ENCODE measurements at regions not wholly inside any gene's neighbourhood (a gene's known extent, or its start where the extent isn't known, plus 50 kb on each side); places are given as distances from the start of the nearest gene placed in this dataset.

DNA sequence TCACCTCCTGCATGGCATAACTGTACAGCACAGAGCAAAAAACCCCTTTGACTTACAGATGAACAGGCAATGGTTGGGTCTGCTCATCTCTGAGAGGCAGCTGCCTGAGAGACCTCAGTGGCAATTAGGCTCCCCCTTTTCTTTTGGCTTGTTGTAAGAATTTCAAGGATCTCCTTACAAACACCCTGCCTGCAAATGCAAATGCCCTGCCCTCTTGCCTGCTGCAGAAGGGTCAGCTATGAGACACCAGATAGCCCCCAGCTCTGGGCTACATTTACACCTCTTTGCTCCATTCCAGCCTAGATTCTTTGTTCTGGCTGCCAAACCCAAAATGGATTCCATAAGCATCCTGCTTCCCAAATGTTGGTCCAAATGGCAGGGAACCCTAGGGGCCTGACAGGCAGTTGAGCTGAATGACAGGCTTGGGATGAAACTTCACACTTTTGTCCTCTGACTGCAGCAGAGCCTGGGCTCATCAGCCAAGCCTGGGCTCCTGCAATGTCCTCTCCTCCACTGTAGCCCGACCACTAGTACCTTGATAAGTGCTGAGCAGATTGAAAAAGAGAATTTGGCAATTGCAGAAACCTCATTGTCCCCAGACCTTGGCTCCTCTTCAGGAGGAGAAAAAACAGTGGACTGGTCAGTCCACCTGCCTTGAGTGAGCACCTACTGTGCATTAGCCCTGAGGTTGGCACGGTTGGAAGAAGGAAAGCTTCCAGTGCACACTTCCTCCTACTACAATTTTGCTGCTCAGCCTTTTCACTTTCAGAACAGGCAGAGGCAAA, 678.3 kb downstream of the BCL11A start:
- Histone ChIP-seq H3K9me3 (ENCODE audit: control insufficient read depth in 2 of 2, insufficient read depth in 1 of 2, low read length in 1 of 2) (no peaks in the 10 kb centered on the region), H3K27me3 (ENCODE audit: control insufficient read depth in 2 of 2, insufficient read depth in 1 of 2, low read length in 1 of 2) (no peaks in the 10 kb centered on the region), H3K4me1 (ENCODE audit: control insufficient read depth in 2 of 2, insufficient read depth in 2 of 2, low read length in 2 of 2) (peaks cover 9 to 21% of the 10 kb centered on the region in 2 donors), H3K27ac (ENCODE audit: low read depth in 1 of 2, low read length in 1 of 2) (no peak overlapping the region), H3K36me3 (ENCODE audit: control insufficient read depth in 2 of 2, insufficient read depth in 2 of 2, low read length in 1 of 2) (no peaks in the 10 kb centered on the region), H3K4me3 (ENCODE audit: low read length in 2 of 2) (no peak overlapping the region)
- DNase-seq (ENCODE audit: low read depth in 6 of 9, low spot score in 9 of 9): no peak
- 73% methylated on average over 2 of the region's 2 CpGs for WGBS

- Histone ChIP-seq H3K27ac (ENCODE audit: low read depth in 1 of 2, low read length in 1 of 2) (no peak overlapping the region), H3K36me3 (ENCODE audit: control insufficient read depth in 2 of 2, insufficient read depth in 2 of 2, low read length in 1 of 2) (no peaks in the 10 kb centered on the region), H3K9me3 (ENCODE audit: control insufficient read depth in 2 of 2, insufficient read depth in 1 of 2, low read length in 1 of 2) (no peaks in the 10 kb centered on the region), H3K27me3 (ENCODE audit: control insufficient read depth in 2 of 2, insufficient read depth in 1 of 2, low read length in 1 of 2) (no peaks in the 10 kb centered on the region), H3K4me3 (ENCODE audit: low read length in 2 of 2) (no peak overlapping the region), H3K4me1 (ENCODE audit: control insufficient read depth in 2 of 2, insufficient read depth in 2 of 2, low read length in 2 of 2) (peaks cover 9 to 21% of the 10 kb centered on the region in 2 donors)
- no peak for DNase-seq (ENCODE audit: low read depth in 6 of 9, low spot score in 9 of 9)
- 95% methylated on average over 7 of the region's 7 CpGs for WGBS
Observed at GRCh38 chr2:59874361-59874760, 679.1 kb downstream of the BCL11A start.

- Histone ChIP-seq H3K4me1 (ENCODE audit: control insufficient read depth in 2 of 2, insufficient read depth in 2 of 2, low read length in 2 of 2) (peaks cover 9 to 21% of the 10 kb centered on the region in 2 donors), H3K27ac (ENCODE audit: low read depth in 1 of 2, low read length in 1 of 2) (no peak overlapping the region), H3K9me3 (ENCODE audit: control insufficient read depth in 2 of 2, insufficient read depth in 1 of 2, low read length in 1 of 2) (no peaks in the 10 kb centered on the region), H3K36me3 (ENCODE audit: control insufficient read depth in 2 of 2, insufficient read depth in 2 of 2, low read length in 1 of 2) (no peaks in the 10 kb centered on the region), H3K27me3 (ENCODE audit: control insufficient read depth in 2 of 2, insufficient read depth in 1 of 2, low read length in 1 of 2) (no peaks in the 10 kb centered on the region), H3K4me3 (ENCODE audit: low read length in 2 of 2) (no peak overlapping the region)
- DNase-seq (ENCODE audit: low read depth in 6 of 9, low spot score in 9 of 9): no peak
- WGBS: 93% methylated on average over 3 of the region's 3 CpGs
Observed at GRCh38 chr2:59871830-59872229, 681.6 kb downstream of the BCL11A start.

DNA sequence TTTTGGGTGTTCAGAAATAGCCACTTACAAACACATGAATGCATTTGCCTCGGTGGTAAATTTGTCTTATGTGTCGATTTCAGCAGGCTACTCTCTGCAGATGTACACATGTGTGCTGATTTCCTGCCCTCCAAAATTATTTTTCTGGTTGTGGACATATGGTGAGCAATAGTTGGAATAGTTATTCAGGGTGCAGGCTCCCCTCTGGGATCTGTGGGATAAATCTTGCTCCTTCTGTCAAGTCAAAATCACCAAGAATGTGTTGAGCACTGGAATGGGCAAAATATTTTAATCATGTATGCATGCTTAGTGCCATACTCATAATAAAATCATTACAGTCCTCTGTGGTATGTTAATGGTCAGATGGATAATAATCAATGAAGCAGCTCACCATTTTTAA, 684.5 kb downstream of the BCL11A start:
- Histone ChIP-seq H3K27ac (ENCODE audit: low read depth in 1 of 2, low read length in 1 of 2) (no peak overlapping the region), H3K9me3 (ENCODE audit: control insufficient read depth in 2 of 2, insufficient read depth in 1 of 2, low read length in 1 of 2) (no peaks in the 10 kb centered on the region), H3K36me3 (ENCODE audit: control insufficient read depth in 2 of 2, insufficient read depth in 2 of 2, low read length in 1 of 2) (no peaks in the 10 kb centered on the region), H3K4me1 (ENCODE audit: control insufficient read depth in 2 of 2, insufficient read depth in 2 of 2, low read length in 2 of 2) (peaks cover 0 to 14% of the 10 kb centered on the region in 2 donors), H3K27me3 (ENCODE audit: control insufficient read depth in 2 of 2, insufficient read depth in 1 of 2, low read length in 1 of 2) (no peaks in the 10 kb centered on the region), H3K4me3 (ENCODE audit: low read length in 2 of 2) (no peak overlapping the region)
- 95% methylated on average over 2 of the region's 2 CpGs for WGBS
- no peak for DNase-seq (ENCODE audit: low read depth in 6 of 9, low spot score in 9 of 9)

DNA sequence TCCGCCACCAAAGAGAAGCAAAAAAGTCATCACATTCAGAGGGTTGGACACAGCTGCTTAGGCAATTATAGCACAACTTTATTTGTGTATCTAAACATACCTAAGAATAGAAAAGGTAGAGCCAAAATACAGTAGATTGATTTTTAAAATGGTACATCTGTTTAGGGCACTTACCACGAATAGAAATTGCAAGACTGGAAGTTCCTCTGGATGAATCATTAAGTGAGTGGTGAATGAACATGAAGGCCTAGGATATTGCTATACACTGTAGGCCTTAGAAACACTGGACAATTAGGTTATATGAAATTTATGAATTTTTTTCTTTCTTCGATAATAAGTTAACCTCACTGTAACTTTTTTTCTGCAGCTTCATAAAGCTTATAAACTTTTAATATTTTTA, 687.0 kb downstream of the BCL11A start:
- peaks cover 0 to 4% of the 10 kb centered on the region in 2 donors for H3K9me3 ChIP-seq (ENCODE audit: control insufficient read depth in 2 of 2, insufficient read depth in 1 of 2, low read length in 1 of 2)
- H3K27me3 ChIP-seq (ENCODE audit: control insufficient read depth in 2 of 2, insufficient read depth in 1 of 2, low read length in 1 of 2): no peaks in the 10 kb centered on the region
- DNase-seq (ENCODE audit: low read depth in 6 of 9, low spot score in 9 of 9): no peak
- peaks cover 0 to 8% of the 10 kb centered on the region in 2 donors for H3K4me1 ChIP-seq (ENCODE audit: control insufficient read depth in 2 of 2, insufficient read depth in 2 of 2, low read length in 2 of 2)
- H3K27ac ChIP-seq (ENCODE audit: low read depth in 1 of 2, low read length in 1 of 2): no peak overlapping the region
- WGBS: 97% methylated on average over 3 of the region's 3 CpGs
- H3K4me3 ChIP-seq (ENCODE audit: low read length in 2 of 2): no peak overlapping the region
- peaks cover 0 to 4% of the 10 kb centered on the region in 2 donors for H3K36me3 ChIP-seq (ENCODE audit: control insufficient read depth in 2 of 2, insufficient read depth in 2 of 2, low read length in 1 of 2)

DNA sequence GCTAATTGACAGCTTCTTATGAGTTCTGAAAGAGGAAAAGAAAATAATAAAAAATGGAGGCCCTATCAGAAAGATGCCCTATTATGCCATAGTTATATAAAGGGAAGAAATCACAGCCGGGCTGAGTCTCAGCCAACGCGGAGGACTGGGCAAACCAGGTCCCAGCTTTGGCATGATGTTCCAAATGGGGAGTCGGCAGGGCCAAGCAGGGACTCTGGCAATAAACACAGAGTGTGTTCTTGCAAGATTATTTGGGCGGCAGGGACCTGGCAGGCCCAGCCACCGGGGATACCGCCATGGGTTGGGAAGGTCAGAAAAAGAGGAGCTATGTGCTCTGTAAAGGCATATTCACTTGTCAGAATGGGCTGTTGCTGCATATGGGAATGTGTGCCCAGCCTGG, 694.9 kb downstream of the BCL11A start:
- DNase-seq (ENCODE audit: low read depth in 6 of 9, low spot score in 9 of 9): no peak
- Histone ChIP-seq H3K36me3 (ENCODE audit: control insufficient read depth in 2 of 2, insufficient read depth in 2 of 2, low read length in 1 of 2) (peaks cover 0 to 4% of the 10 kb centered on the region in 2 donors), H3K27me3 (ENCODE audit: control insufficient read depth in 2 of 2, insufficient read depth in 1 of 2, low read length in 1 of 2) (no peaks in the 10 kb centered on the region), H3K9me3 (ENCODE audit: control insufficient read depth in 2 of 2, insufficient read depth in 1 of 2, low read length in 1 of 2) (peaks cover 2 to 8% of the 10 kb centered on the region in 2 donors), H3K4me3 (ENCODE audit: low read length in 2 of 2) (no peak overlapping the region), H3K4me1 (ENCODE audit: control insufficient read depth in 2 of 2, insufficient read depth in 2 of 2, low read length in 2 of 2) (no peaks in the 10 kb centered on the region), H3K27ac (ENCODE audit: low read depth in 1 of 2, low read length in 1 of 2) (no peak overlapping the region)
- 98% methylated on average over 7 of the region's 7 CpGs for WGBS

- Histone ChIP-seq H3K4me1 (ENCODE audit: control insufficient read depth in 2 of 2, insufficient read depth in 2 of 2, low read length in 2 of 2) (no peaks in the 10 kb centered on the region), H3K9me3 (ENCODE audit: control insufficient read depth in 2 of 2, insufficient read depth in 1 of 2, low read length in 1 of 2) (peaks cover 2 to 8% of the 10 kb centered on the region in 2 donors), H3K27ac (ENCODE audit: low read depth in 1 of 2, low read length in 1 of 2) (no peak overlapping the region), H3K4me3 (ENCODE audit: low read length in 2 of 2) (no peak overlapping the region), H3K27me3 (ENCODE audit: control insufficient read depth in 2 of 2, insufficient read depth in 1 of 2, low read length in 1 of 2) (no peaks in the 10 kb centered on the region), H3K36me3 (ENCODE audit: control insufficient read depth in 2 of 2, insufficient read depth in 2 of 2, low read length in 1 of 2) (no peaks in the 10 kb centered on the region)
- no peak for DNase-seq (ENCODE audit: low read depth in 6 of 9, low spot score in 9 of 9)
Observed at GRCh38 chr2:59857109-59857508, 696.3 kb downstream of the BCL11A start.

- Histone ChIP-seq H3K9me3 (ENCODE audit: control insufficient read depth in 2 of 2, insufficient read depth in 1 of 2, low read length in 1 of 2) (peaks cover 2 to 4% of the 10 kb centered on the region in 2 donors), H3K27me3 (ENCODE audit: control insufficient read depth in 2 of 2, insufficient read depth in 1 of 2, low read length in 1 of 2) (no peaks in the 10 kb centered on the region), H3K4me3 (ENCODE audit: low read length in 2 of 2) (no peak overlapping the region), H3K4me1 (ENCODE audit: control insufficient read depth in 2 of 2, insufficient read depth in 2 of 2, low read length in 2 of 2) (no peaks in the 10 kb centered on the region), H3K27ac (ENCODE audit: low read depth in 1 of 2, low read length in 1 of 2) (no peak overlapping the region), H3K36me3 (ENCODE audit: control insufficient read depth in 2 of 2, insufficient read depth in 2 of 2, low read length in 1 of 2) (no peaks in the 10 kb centered on the region)
- DNase-seq (ENCODE audit: low read depth in 6 of 9, low spot score in 9 of 9): no peak
- WGBS: 97% methylated on average over 3 of the region's 3 CpGs
Observed at GRCh38 chr2:59856391-59856790, 697.1 kb downstream of the BCL11A start.

DNA sequence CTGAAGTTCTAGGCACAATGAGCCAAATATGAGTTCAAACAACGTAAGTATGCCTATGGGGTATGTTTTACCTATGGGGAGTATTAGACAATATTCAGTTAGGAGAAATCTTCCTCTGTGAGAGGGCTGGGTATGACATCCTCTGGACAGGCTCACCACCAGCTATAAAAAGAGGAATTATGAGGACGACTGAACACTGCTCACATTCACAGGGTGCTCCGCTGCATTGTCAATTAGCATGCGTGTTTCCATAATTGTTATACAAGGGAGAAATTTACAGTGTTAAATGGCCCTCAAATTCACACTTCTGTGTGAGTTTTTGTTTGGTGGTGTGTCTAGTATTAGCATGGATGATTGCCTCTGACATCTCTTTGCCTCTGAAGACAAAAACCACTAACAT, 700.4 kb downstream of the BCL11A start:
- no peaks in the 10 kb centered on the region for H3K27me3 ChIP-seq (ENCODE audit: control insufficient read depth in 2 of 2, insufficient read depth in 1 of 2, low read length in 1 of 2)
- DNase-seq (ENCODE audit: low read depth in 6 of 9, low spot score in 9 of 9): no peak
- WGBS: 98% methylated on average over 4 of the region's 4 CpGs
- H3K9me3 ChIP-seq (ENCODE audit: control insufficient read depth in 2 of 2, insufficient read depth in 1 of 2, low read length in 1 of 2): no peaks in the 10 kb centered on the region
- no peak overlapping the region for H3K4me3 ChIP-seq (ENCODE audit: low read length in 2 of 2)
- peaks cover 0 to 3% of the 10 kb centered on the region in 2 donors for H3K36me3 ChIP-seq (ENCODE audit: control insufficient read depth in 2 of 2, insufficient read depth in 2 of 2, low read length in 1 of 2)
- no peaks in the 10 kb centered on the region for H3K4me1 ChIP-seq (ENCODE audit: control insufficient read depth in 2 of 2, insufficient read depth in 2 of 2, low read length in 2 of 2)
- no peak overlapping the region for H3K27ac ChIP-seq (ENCODE audit: low read depth in 1 of 2, low read length in 1 of 2)
